NCI-H524 treated with DMSO at 0.1 percent for 48 hours (cell line): ENCODE measurements at regions not wholly inside any gene's neighbourhood (a gene's known extent, or its start where the extent isn't known, plus 50 kb on each side); places are given as distances from the start of the nearest gene placed in this dataset.

Experiments used
- DNase-seq: peaks from one replicate; lab custom pipeline; 2025; lab: John Stamatoyannopoulos, UW

GRCh38 chr22:47396105-47396504 is 633.7 kb downstream of the TBC1D22A start:
- DNase-seq = no peak

GRCh38 chr22:47395481-47395880 is 633.0 kb downstream of the TBC1D22A start:
- no peak for DNase-seq

GRCh38 chr22:47394504-47395440 is 632.3 kb downstream of the TBC1D22A start:
- DNase-seq = no peak

- no peak for DNase-seq
Observed at GRCh38 chr22:47393191-47393590, 630.7 kb downstream of the TBC1D22A start.

GRCh38 chr22:47392729-47393128 is 630.3 kb downstream of the TBC1D22A start:
- no peak for DNase-seq

- DNase-seq = no peak
Observed at GRCh38 chr22:47392054-47392347, 629.6 kb downstream of the TBC1D22A start.

GRCh38 chr22:47391169-47392053 is 629.0 kb downstream of the TBC1D22A start:
- DNase-seq = no peak

GRCh38 chr22:47390026-47390970 is 627.8 kb downstream of the TBC1D22A start:
- no peak for DNase-seq

- DNase-seq = no peak
Observed at GRCh38 chr22:47389201-47389600, 626.8 kb downstream of the TBC1D22A start.

GRCh38 chr22:47388778-47389177 is 626.3 kb downstream of the TBC1D22A start:
- DNase-seq = no peak

GRCh38 chr22:47388331-47388730 is 625.9 kb downstream of the TBC1D22A start:
- no peak for DNase-seq

- DNase-seq = no peak
Observed at GRCh38 chr22:47386812-47387510, 624.5 kb downstream of the TBC1D22A start.

- DNase-seq = no peak
Observed at GRCh38 chr22:47384977-47385376, 622.5 kb downstream of the TBC1D22A start.

- DNase-seq = no peak
Observed at GRCh38 chr22:47382164-47382890, 619.9 kb downstream of the TBC1D22A start.

GRCh38 chr22:47381240-47381639 is 618.8 kb downstream of the TBC1D22A start:
- no peak for DNase-seq

- DNase-seq = no peak
Observed at GRCh38 chr22:47380692-47381091, 618.2 kb downstream of the TBC1D22A start.

GRCh38 chr22:47379037-47379436 is 616.6 kb downstream of the TBC1D22A start:
- DNase-seq = no peak

GRCh38 chr22:47377926-47378560 is 615.6 kb downstream of the TBC1D22A start:
- no peak for DNase-seq

- DNase-seq = no peak
Observed at GRCh38 chr22:47376901-47377505, 614.6 kb downstream of the TBC1D22A start.

GRCh38 chr22:47376322-47376700 is 613.9 kb downstream of the TBC1D22A start:
- no peak for DNase-seq
